IPS-NIHi7 (cell line): ENCODE measurements at regions not wholly inside any gene's neighbourhood (a gene's known extent, or its start where the extent isn't known, plus 50 kb on each side); places are given as distances from the start of the nearest gene placed in this dataset.

ENCODE experiments used
- DNase-seq: peaks from one replicate; pipeline ENCODE4 v3.0.0; 2012; ENCODE audit warnings: mixed read lengths; ENCODE audit errors: extremely low spot score

GRCh38 chr7:51685794-51686193 is 369.2 kb upstream of the COBL start:
- no peak for DNase-seq

DNA sequence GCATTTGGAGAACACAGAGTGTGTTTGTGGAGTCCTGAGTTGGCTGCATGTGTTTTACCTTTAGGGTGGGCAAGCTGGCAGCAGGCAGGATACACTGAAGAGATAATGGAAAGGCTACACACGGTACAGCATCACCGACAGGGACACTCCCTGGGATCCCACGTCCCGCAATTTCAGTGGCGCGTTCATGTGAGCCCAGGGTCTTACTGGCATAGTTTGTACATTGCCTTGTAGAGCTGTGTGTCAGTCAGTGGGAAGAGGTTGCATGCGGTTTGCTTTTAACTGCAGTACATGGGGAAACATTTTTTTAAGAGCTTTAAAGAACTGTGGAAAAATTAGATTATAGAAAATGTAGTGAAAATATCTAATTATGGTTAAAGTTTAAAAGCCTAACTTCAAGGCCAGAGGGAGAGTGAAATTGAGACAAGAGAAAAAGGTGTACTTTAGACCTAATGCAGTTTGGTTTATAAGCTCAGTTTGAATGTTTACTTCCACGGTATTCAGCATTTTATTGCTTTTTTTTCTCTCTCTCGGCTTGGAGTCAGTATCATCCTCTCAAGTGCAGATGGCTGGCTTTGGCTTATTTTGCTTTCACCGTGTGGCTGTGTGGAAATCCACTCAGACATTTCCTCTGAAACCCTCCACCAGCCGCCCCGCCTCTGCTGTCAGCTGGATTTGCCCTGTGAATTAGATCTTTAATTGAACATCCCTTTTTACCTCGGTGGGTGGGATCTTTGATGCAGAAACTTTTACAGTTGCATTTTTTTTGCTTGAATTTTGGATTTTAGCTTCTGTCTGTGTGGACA is 364.2 kb upstream of the COBL start:
- no peak for DNase-seq

- no peak for DNase-seq
Measured at GRCh38 chr7:51679358-51679757, 362.7 kb upstream of the COBL start.

GRCh38 chr7:51666751-51667150 is 350.1 kb upstream of the COBL start:
- DNase-seq, result no peak

DNA sequence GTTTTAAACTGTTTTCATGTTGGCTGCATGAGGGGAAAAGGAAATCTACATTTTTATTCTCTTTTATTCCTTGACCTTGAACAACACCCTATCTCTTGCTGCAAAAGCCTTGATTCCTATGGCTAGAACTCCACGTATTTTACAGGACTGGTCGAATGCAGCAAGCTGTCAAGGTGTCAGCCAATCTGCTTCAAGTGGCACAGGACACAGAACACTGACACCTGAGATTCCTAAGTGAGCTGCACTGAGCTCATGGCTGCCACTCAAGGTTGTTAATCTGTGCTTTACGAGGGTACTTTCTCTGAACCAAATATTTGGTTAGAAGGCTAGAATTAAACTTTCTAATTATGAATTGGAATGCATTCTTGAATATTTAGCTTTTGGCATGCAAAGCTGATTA is 349.7 kb upstream of the COBL start:
- DNase-seq, result no peak

GRCh38 chr7:51665045-51665780 is 348.6 kb upstream of the COBL start:
- no peak for DNase-seq

DNA sequence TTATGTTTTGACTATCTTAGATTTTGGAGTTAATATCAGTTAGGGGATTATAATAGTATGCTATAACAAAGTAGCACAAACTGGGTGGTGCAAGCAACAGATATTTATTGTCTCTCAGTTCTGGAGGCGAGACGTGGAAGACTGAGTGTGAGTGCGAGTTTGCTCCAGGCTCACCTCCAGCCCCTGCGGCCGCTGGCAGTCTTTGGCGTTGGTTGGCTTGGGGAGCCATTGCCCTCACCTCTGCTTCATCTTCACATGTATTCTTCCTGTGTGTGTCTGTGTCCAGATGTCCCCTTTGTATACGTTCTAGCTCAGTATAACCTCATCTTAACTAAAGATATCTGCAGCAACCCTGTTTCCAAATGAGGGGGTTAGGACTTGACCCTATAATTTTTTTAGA is 343.9 kb upstream of the COBL start:
- no peak for DNase-seq

- DNase-seq, result no peak
Measured at GRCh38 chr7:51658684-51659083, 342.1 kb upstream of the COBL start.

DNA sequence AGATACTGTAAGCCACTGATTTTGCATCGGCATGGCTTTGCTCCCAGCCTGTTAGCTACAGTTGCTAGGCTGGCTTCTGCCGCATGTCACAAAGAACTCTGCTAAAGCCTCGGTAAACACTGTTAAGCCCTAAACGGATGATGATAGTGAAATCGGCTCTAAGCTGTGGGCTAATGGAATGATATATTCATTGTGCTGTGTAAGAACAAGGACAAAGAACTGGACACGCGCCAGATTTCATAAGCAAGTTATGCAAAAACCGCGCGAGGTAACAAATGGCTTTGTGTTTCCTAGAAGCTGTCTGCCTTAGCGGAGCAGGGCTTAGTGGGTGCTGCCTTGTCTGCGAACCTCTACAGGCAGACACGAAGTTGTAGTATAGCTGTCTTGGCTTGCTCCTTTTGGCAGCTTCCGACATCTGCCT is 331.3 kb upstream of the COBL start:
- DNase-seq, result peak; percentile 27

DNA sequence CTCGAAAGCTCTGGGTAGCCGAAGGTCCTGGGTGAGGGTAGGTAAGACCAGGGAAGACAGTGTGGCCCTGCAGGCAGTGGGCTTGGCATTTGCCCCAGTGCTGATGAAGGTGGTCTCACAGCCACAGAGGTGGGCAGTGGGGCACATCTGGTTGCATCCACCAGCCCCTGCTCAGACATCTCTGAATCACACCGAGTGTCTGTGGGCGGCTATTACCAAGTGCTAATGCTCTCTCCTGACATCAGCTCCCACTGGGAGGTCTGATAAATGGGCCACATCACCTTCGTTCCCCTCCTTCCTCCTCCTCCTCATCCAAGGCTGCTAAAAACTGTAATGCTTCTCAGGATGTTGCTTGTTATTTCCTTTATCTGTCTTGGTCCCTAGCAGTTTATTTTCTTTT is 330.9 kb upstream of the COBL start:
- DNase-seq, result no peak

GRCh38 chr7:51645702-51646298 is 329.2 kb upstream of the COBL start:
- DNase-seq, result no peak

- peak; percentile 32 for DNase-seq
Measured at GRCh38 chr7:51645255-51645654, 328.6 kb upstream of the COBL start.

DNA sequence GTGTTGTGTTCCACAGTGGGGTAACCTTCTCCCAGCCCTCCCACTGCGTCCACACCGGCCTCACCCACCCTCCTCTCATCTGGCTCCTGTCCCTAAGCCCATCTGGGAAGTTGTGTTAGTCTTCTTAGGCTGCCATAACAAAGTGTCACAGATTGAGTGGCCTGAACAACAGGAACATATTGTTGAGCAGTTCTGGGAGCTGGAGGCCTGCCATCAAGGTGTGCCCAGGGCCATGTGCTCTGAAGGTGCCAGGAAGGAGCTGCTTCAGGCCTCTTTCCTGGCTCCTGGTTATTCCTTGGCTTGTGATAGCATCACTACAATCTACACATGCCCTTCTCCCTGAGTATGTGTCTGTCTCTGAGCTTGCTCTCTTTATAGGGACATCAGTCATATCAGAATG is 327.6 kb upstream of the COBL start:
- DNase-seq, result no peak

DNA sequence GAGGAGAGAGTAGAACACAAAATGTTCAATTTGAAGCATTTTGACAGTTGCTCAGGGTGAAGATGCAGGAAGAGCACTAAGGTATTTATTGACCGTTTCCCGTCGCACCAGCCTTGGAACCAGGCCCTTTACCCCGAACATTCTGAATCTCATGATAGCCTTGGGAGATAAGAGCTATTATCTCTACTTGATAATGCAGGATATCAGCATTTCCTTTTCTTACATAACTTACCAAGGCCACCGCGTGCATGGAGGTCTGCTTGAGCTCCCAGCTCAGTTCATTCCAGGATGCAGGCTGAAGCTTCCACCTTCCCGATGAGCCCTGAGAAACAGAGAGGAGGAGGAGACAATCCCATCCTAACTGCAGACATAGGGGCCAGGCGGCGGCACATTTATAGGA is 324.2 kb upstream of the COBL start:
- no peak for DNase-seq

- DNase-seq, result no peak
Measured at GRCh38 chr7:51639661-51640334, 323.2 kb upstream of the COBL start.

DNA sequence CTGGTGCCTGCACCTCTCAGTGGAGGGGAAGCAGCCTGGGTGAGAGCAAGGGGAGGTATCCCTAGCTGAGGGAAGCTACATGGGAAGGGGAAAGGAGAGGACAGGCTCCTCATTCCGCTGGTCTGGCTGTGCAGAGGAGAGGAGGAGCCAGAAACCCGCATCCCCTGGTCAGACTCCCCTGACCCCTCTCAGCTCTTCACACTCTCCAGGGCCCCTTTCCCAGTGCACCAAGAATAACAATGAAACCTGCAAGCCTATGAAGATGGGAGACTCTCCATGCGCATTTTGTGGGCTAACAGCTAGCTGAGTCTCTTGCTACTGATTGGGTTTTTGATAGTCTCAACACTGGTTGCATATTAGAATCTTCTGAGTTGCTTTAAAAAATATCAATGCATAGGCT is 319.9 kb upstream of the COBL start:
- no peak for DNase-seq

DNA sequence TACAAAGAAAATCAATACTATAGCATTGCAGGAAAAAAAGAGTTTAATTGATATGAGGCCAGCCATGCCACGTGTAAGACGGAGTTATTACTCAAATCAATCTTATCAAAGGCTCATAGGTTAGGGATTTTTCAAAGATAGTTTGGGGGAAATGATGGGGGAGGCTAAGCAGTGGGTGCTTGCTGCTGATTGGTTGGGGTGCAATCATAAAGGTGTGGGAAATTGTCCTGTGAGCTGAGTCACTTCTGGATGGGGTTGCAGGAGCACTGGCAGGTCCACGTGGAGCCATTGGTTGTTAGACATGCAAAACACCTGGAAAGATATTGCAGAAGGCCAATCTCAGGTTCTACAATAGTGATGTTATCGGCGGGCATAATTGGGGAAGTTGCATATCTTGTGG is 319.2 kb upstream of the COBL start:
- no peak for DNase-seq

DNA sequence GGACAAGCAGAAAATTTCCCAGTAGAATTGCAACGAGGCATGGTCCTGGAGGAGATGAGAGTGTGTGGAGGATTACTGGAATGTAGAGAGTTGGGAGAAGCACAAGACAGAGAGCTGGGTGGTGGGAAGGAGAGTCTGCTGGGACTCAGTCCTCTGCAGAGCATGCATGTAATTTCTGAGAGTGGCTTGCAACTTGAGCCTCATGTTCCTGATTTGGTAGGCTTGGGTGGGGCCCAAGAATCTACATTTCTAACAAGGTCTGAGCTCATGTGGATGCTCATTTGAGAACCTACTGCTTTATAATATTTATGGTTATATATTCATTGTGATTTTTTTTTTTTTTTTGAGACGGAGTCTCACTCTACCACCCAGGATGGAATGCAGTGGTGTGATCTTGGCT is 317.9 kb upstream of the COBL start:
- DNase-seq, result no peak

DNA sequence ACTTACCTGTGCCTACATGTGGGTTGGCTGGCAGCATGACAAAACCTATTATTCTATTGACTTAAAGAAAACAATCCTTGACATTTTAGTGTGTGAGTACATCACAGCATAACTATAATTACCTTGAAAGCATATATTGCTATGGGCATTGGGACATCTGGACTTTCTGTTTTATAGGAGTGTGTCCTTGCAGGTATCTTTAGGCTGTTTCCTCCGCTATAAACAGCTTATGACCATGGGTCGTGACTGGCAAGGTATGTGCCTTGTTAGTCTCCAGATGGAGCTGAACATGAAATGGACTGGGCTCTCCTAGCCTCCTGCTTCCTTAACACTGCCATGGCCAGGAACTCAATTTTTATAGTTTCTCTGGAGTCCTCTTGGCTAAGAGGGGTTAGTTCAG is 317.4 kb upstream of the COBL start:
- DNase-seq, result no peak

GRCh38 chr7:51633596-51633995 is 317.0 kb upstream of the COBL start:
- DNase-seq, result no peak

GRCh38 chr7:51633006-51633405 is 316.4 kb upstream of the COBL start:
- no peak for DNase-seq

- no peak for DNase-seq
Measured at GRCh38 chr7:51630933-51631332, 314.3 kb upstream of the COBL start.
